GM19035 (cell line): ENCODE measurements at regions not wholly inside any gene's neighbourhood (a gene's known extent, or its start where the extent isn't known, plus 50 kb on each side); places are given as distances from the start of the nearest gene placed in this dataset.

Experiments used
- ATAC-seq: cut with Tn5 transposase; IDR thresholded peaks from one replicate; pipeline ENCODE4 v1.9.1; 2021; ENCODE audit not compliant: unreplicated experiment

DNA sequence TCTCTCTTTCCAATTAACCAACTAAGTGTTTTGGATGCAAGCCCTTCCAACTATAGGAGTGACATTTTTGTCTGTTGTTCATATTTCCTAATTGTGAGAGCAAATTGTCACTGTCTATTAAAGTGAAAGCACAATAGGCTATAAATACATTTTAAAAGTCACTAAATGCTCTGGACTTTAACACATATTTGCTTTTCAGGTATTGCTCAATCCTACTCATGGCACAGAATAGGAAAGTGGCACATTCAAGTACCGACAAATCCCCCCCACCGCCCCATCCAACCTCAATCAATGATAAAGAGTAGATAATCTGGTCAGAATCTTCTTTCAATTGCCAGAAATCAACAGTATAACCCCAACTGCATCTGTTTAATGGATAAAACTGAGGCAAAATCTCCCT, 419.8 kb downstream of the PLK2 start:
- ATAC-seq = no peak

DNA sequence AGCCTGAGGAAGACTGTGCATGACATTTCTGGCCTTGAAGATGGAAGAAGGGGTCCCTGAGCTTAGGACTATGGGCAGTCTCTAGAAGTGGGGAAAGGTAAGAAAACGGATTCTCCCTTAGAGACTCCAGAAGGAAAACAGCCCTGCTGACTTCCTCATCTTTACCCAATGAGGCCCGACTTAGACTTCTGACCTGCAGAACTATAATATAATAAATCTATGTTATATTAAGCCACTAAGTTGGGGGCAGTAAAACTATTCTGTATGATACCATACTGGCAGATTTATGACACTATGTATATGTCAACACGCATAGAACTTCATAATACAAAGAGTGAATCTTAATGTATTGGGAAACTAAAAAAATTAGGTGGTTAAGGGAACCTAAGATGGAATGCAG, 422.0 kb downstream of the PLK2 start:
- no peak for ATAC-seq

DNA sequence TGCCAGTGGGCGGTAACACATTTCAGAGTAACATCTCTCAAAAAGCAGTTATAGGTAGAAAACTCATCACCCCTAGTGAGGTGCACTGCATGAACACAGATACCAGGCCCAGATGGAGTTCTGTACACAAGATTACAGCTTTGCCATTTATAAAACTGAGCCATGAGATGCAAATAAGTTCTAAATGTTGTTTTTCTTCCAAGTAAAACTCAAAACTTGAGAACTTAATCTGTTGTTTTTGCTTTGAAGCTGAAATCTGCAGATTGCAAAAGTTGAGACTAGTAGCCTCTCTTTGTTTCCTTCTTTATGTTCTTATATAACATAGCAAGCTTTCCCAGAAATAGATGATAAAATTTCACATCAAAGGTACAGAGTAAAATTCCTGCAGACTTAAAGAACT, 434.1 kb downstream of the PLK2 start:
- no peak for ATAC-seq

DNA sequence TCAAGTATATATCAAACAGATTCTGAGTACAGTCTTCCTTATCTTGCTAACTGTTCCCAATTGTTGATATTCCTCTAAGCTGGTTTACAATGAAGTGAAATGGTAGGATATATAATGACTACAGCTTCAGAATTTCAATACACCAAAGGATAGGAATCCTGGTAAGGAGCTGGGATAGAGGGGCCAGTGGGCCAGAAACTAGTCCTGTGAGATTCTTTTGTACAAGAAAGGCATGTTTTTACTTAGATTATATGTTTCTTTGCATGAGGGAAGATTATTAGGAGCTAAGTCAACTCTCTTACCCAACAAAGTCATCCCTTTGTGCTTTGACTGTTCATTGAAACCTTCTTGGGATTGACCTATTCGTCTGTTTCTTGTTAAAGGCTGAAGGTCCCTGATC, 435.7 kb downstream of the PLK2 start:
- no peak for ATAC-seq

DNA sequence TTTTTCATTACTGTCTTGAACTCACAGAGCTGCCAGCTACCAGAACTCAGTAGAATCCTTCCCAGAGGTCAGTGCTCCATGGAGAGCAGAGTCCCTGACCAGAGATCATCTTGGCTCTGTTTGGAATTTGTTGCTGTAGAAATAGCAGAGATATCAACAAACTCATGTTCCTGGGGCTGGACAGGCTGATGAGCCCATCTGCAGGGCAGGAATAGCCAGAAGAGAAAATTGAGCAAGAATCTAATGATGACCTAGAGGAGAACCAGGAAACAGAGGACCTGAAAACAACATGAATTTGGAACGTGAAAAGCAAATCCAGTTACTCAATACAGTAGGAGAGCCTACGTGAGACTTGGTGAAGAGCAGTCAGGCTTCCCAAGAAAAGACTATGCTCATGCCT, 437.8 kb downstream of the PLK2 start:
- no peak for ATAC-seq

DNA sequence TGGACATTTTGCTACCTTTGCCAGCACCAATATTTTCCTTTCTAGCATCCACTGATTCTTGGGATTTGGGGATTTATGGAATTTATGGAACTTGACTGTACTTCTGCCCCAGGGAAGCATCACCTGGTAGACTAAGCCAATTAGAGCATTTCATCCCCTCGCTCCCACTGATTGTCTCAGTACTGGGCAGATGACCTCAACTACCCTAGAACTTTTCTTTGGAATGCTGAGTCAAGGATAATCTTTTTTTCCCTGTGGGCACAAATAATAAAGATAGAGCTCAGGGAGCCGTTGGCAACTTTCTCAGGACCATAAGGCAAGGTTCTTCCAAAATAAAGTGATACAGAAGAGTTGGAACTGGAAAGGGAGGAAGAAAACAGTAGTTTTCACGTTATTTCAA, 438.4 kb downstream of the PLK2 start:
- no peak for ATAC-seq

DNA sequence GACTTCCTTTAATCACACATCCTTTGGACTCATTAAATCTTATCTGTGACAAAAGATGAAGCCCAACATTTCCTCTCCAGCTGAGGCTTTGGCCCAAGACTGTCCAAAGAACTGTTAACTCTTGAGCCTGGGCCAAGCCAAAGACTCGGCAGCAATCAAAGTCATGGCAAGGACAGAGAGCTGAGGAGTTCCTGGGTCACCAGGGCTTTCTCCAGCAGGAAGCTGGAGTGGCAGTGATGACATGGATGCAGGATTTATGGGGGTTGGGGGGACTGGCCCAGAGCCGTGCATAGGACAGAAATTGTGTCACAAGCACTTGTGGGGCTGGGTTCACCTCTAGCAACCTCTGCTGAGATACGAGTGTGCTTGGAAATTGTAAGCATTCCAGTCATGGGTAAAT, 440.3 kb downstream of the PLK2 start:
- no peak for ATAC-seq

DNA sequence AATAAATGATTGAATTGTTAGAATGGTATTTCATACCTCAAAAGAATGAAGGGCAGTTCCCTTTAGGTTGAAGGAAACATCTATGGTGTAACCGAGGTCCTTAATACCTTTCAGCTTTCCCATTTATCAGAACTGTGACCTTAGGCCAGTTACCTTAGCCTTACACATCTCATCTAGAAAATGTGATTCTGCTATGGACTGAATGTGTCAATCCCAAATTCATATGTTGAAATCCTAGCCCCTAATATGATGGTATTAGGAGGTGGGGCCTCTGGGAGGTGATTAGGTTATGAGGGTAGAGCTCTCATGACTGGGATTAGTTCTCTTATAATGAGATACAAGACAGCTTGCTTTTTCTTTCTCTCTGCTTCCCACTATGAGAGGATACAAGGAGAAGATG, 441.9 kb downstream of the PLK2 start:
- no peak for ATAC-seq

DNA sequence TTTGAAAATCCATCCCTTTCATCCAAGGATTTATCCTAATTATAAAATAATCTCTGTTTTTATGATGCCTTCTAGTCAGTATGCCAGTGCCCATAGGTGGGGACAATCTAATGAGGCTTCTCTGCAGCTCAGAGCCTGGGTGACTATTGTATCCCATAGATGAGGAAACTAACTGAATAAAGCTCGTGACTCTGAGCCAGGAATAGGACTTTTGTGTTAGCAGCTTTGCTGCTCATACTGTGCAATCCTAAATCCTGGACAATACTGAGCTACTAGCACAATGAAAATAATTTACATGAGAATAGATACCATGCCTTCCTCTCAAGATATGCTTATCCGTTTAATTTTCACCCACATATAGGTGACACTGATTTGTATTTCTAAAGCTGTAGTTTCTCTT, 443.0 kb downstream of the PLK2 start:
- ATAC-seq = no peak

DNA sequence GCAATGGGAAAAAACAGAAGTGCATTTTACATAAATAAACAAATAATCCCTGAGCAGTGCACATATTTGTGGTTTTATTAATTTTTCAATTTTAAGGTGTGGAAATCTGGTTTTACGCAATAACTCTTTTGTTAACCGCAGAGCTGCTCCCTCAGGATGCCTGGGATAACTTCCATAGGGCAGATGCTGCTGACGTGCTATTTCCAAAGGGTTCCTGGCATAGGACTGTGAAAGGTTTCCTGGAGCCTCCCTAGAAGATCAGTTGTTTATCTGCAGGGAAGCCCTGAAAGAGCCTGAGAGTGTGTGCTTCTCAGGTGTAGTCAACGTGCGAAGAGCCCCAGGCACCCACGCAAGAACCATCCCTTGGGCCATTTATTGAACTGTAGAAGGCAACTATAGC, 443.5 kb downstream of the PLK2 start:
- ATAC-seq = no peak

DNA sequence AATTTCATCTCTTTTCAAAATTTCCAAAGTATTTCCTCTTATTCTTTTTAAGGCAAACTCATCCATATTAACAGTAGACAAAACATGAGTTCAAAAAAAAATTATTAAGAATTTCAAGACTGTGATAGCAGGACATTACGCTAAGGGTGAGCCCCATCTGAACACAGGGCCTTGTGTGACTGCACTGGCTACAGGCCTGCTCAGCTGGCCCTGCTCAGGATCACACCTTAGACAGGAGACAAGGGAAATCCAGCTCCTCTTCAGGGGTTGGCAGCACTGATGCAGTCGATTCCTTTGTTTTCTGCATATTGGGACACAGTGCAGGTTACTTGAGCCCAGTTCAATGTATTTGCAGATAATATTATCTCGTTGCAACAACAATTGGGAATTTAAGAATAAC, 444.7 kb downstream of the PLK2 start:
- ATAC-seq = no peak

DNA sequence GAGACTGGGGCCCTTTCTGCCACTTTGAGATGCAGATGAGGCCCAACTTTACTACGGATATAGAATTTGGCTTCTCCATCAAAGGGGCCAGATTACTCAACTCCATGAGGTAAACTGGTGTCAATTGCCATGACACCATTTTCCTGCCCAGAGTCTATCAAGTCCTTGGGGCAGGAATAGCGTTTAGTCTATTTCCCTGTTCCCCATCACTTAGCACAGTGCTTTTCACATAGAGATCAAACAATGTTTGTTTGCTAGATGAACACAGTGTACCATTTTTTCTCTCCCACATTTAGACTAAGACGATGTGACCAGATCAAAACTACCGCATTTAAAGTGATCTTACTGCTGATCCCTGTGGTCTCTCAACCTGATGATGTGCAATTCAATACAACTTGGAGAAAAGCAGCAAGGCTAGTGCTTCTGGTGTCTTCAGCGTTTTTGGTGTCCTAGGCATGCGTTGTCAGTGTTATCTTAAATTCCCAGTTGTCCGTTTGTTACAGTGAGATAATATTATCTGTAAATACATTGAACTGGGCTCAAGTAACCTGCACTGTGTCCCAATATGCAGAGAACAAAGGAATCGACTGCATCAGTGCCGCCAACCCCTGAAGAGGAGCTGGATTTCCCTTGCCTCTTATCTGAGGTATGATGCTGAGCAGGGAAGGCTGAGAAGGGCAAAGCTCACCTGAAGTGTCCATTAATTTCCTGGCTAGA, 446.2 kb downstream of the PLK2 start:
- ATAC-seq = no peak

DNA sequence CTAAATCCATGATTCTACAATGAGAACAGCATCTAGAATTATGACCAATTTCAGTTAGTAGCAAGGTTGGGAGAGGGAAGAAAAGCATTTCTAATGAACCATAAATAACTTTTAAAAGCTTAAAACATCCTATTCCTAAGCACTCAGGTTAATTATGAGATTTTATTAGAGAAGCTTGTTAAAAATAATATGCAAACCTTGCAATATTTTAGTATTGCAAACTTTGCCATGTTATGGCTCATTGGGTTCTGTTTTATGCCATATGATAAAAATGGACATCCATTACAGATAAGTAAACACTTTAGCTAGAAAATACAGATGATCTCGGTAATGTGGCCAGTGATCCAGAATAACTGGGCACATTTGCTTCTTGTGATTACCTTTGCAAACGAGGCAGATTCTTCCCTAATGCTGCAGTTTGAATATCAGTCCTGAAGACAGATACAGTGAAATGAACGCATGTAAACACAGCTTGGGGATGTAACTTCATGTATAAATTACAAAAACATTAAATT, 447.0 kb downstream of the PLK2 start:
- no peak for ATAC-seq

DNA sequence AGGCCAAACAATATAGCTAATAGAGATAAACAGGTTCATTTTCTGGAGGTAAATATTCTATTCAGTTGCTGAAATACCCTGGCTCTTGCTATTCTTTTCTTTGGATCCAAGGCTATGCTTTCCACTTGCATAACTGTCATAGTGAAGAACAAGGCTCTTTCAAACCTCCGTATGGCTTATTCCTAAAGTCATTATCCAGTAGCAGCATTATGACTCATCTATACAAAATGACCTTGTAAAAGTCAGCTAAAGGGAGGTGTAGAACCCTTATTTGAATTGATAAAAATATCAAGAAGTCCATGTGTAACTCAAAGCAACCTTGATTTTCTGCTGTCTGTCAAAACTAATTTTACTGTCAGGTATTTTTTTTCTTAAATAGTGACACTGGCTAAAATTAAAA, 447.8 kb downstream of the PLK2 start:
- no peak for ATAC-seq

DNA sequence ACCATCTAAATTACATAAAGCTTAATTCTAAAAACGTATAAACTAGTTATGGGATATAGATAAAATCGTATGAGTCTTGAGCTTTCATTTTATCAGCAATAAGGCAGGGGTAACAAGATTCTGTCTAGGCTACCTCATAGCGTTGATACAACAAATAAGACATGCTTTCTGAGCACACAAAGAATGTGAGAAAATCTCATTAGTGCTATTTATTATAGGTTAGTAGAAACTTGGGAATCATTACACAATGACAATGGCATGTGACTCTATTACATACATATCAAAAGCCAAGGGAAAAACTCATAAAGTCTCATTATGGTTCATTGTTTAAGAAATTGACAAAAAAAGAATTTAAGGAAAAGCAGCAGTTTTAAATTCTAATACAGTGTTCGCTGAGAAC, 448.6 kb downstream of the PLK2 start:
- no peak for ATAC-seq

DNA sequence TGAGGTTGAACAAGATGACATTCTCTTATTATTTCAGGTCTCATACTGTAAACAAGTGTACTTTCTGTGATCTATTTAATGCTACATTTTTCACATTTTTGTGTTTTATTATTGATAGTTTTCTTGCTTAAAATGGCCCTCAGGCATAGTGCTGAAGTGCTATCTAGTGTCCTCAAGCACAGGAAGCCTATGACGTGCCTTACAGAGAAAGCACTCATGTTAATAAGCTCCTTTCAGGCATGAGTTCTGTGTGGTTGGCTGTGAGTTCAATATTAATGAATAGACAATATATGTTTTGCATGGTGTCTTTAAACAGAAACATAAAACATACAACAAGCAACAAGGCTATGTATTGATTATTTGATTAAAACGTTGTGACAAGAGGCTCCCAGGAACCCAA, 450.1 kb downstream of the PLK2 start:
- ATAC-seq = no peak

DNA sequence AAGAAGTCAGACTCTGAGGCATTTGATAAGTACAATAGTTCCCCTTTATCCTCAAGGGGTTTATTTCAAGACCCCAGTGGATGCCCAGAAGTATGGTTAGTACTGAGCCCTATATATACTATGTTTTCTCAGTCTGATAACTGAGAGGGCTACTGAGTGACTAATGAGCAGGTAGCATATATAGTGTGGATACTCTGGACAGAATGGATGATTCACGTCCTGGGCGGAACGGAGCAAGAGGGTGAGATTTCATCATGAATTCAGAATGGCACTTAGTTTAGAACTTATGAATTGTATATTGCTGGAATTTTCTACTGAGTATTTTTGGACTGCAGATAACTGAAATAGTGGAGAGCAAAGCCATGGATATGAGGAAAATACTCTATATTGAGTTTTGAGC, 457.6 kb downstream of the PLK2 start:
- ATAC-seq = no peak

DNA sequence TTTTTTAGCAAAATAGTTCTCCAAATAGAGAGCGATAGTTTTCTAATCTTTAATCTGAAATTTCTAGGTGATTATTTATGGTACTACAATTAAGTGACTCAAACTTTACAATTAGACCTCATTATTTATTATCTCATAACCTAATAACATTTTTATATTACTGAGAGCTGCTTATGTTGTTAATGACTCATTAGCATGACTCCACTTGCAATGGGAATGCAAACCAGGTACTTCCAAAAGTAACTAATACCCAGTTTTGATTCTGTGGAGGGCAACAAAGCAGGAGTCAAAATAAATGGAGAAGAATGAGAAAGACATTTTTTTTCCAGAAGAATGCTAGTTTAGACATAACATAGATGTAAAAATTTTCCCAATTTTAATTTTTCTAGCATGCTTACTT, 466.0 kb downstream of the PLK2 start:
- ATAC-seq = no peak

DNA sequence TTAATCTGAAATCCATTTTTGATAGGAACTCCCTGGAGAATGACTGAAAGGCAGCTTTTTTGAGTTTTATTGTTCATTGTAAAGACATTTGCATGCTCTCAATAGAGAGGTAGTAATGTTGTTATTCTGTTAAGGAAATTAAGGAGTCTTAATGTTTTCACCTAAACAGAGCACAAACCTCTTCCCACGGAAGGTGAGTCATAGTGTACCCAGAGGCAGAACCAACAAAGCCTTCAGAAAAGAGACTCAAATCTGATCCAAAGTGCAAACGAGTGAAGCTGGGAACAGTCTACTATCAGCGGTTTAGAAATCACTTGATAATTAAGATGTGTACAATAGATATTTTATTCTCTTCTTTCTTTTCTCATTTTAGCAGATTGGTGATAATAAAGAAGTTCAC, 470.5 kb downstream of the PLK2 start:
- no peak for ATAC-seq

DNA sequence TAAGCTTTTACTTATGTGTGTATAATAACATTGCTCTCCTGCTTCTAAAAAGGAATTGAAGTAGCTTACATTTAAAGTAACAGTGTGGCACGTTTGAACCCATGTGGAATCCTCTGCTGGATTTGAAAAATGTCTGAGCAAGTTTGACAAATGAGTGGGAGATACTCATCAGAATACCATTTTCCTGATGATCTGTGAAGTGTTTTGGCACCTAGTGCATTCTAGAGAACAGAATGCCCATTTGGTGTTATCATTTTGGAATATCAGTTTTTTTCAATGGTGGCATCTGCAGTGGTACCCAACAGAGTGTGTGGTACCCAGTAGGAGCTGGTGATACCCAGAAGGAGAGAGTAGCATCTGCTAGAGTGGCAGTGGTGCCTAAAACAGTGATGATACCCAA, 471.1 kb downstream of the PLK2 start:
- no peak for ATAC-seq

DNA sequence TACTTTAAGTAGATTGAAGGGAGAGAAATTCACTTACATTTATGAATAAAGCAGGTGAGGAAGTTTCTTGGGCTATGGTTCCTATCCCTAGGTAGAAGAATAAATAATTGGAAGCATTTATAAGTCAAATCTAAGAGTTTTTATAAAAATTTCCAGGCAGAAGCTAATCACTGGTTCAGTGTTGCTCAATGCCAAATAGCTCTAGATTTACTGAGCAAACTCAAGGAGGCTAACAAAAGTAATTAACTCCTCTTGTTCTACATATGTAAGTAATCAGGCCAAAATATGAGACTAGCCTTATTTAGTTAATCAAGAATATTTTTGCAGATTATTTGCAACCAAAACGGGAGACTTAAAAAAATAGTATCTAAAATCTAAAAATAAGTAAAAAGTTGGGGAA, 472.3 kb downstream of the PLK2 start:
- no peak for ATAC-seq

DNA sequence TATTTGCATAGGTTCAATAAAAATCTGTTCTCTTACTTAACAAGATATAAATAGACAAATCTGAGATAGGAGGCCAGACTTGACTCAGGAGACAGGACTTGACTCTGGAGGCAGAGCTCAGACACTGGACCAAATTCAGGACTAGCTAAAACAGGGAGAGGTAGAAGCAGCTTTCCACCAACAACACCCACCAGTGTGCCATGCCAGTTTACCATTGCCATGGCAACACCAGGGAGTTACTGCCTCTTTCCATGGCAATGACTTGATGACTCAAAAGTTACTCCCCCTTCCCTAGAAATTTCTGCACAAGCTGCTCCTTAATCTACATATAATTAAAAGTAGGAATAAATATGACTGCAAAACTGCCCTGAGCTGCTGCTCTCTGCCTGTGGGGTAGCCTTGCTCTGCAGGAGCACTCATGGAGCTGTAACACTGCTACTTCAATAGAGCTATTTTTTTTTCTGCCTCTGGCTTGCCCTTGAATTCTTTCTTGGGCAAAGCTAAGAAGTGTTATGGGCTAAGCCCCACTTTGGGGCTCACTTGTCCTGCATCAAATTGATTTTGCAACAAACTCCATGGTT, 473.0 kb downstream of the PLK2 start:
- no peak for ATAC-seq

DNA sequence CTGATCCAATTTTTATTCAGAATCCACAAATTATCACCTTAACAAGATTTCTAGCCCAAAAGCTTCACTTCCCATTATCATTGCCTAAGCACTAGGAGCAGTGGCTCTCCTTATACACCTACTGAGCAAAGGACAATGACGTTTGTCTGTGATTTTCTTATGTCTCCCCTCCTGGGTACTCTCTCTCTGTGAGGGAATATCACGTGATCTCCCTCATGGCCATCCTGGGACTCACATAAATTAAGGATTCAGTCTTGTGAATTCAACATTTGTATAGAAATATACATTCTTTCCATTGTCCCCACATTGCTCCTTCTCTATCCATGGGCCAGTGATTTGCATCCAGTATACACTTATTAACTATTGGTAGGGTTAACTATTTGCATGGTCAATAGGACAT, 476.5 kb downstream of the PLK2 start:
- no peak for ATAC-seq
